ENCODE measurements at regions not wholly inside any gene's neighbourhood (a gene's known extent, or its start where the extent isn't known, plus 50 kb on each side); places are given as distances from the start of the nearest gene placed in this dataset.

- TF ChIP-seq TEAD4 (IDR thresholded peaks at IDR 0.05) = no peak
- no peak for TF ChIP-seq RAD21 (IDR thresholded peaks at IDR 0.05; ENCODE audit: low read depth)
Measured at GRCh38 chr18:55123361-55123760, 164.1 kb upstream of the CCDC68 start.

DNA sequence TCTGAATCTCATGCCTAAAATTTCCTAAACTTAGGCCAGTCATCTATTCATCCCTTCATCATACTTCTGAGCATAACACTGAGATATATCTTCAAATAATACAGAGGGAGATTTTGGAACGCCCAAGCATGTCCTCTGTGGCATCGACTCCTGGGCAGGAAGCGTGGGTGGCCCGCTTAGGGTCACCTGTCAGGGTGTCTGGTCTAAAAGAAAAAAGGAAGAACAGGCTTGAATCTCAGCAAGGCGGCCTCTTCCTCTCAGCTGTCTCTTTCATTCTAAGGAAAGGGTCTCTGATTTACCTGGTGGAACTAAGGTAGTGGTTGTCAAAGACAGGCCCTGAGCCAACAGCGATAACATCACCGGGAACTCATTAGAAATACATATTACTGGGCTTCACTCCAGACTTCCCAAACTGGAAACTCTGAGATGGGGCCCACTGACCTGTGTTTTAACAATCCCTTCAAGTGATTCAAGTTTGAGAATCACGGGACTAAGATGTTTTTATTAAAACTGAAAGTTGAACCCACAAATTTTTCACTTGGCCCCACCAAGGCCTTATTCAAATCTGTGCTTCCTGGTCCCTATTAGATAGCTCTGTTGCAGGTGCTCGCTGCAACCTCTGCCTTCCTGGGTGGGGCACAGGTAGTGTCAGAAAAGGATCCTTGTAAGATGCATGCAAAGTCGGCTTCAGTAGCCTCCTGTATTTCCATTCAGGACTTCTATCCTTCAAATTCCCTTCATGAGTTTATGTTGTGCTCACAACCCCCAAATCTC lies 162.3 kb upstream of the CCDC68 start:
- TF ChIP-seq EP300 (IDR thresholded peaks at IDR 0.05; ENCODE audit: borderline replicate concordance) (no peak), TCF12 (IDR thresholded peaks at IDR 0.05; ENCODE audit: low read depth) (no peak), YY1 (IDR thresholded peaks at IDR 0.05; ENCODE audit: low read depth) (no peak), NFIC (IDR thresholded peaks at IDR 0.05) (no peak), ZBTB7A (IDR thresholded peaks at IDR 0.05; ENCODE audit: low read depth) (no peak), TAF1 (IDR thresholded peaks at IDR 0.05; ENCODE audit: low read depth) (no peak), RAD21 (IDR thresholded peaks at IDR 0.05; ENCODE audit: low read depth) (no peak), CREB1 (IDR thresholded peaks at IDR 0.05; ENCODE audit: low read depth) (no peak), TEAD4 (IDR thresholded peaks at IDR 0.05) (no peak), REST (IDR thresholded peaks at IDR 0.05; ENCODE audit: low read depth) (no peak), FOXM1 (IDR thresholded peaks at IDR 0.05; ENCODE audit: borderline replicate concordance, low read depth) (no peak), CEBPB (IDR thresholded peaks at IDR 0.05) (no peak), EGR1 (IDR thresholded peaks at IDR 0.05) (no peak)
- TF ChIP-seq, protein P1, sequence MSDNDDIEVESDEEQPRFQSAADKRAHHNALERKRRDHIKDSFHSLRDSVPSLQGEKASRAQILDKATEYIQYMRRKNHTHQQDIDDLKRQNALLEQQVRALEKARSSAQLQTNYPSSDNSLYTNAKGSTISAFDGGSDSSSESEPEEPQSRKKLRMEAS (IDR thresholded peaks at IDR 0.05) = no peak
- TF ChIP-seq, protein P2, sequence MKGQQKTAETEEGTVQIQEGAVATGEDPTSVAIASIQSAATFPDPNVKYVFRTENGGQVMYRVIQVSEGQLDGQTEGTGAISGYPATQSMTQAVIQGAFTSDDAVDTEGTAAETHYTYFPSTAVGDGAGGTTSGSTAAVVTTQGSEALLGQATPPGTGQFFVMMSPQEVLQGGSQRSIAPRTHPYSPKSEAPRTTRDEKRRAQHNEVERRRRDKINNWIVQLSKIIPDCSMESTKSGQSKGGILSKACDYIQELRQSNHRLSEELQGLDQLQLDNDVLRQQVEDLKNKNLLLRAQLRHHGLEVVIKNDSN (IDR thresholded peaks at IDR 0.05) = no peak

GRCh38 chr18:55120896-55121295 lies 161.6 kb upstream of the CCDC68 start:
- no peak for TF ChIP-seq EP300 (IDR thresholded peaks at IDR 0.05; ENCODE audit: borderline replicate concordance)
- no peak for TF ChIP-seq CEBPB (IDR thresholded peaks at IDR 0.05)
- TF ChIP-seq YY1 (IDR thresholded peaks at IDR 0.05; ENCODE audit: low read depth) = no peak
- TF ChIP-seq CREB1 (IDR thresholded peaks at IDR 0.05; ENCODE audit: low read depth) = no peak
- no peak for TF ChIP-seq REST (IDR thresholded peaks at IDR 0.05; ENCODE audit: low read depth)
- TF ChIP-seq FOXM1 (IDR thresholded peaks at IDR 0.05; ENCODE audit: borderline replicate concordance, low read depth) = no peak
- TF ChIP-seq NFIC (IDR thresholded peaks at IDR 0.05) = no peak
- TF ChIP-seq EGR1 (IDR thresholded peaks at IDR 0.05) = no peak
- no peak for TF ChIP-seq TEAD4 (IDR thresholded peaks at IDR 0.05)
- TF ChIP-seq RAD21 (IDR thresholded peaks at IDR 0.05; ENCODE audit: low read depth) = no peak
- TF ChIP-seq, protein P1 (IDR thresholded peaks at IDR 0.05) = no peak
- TF ChIP-seq TCF12 (IDR thresholded peaks at IDR 0.05; ENCODE audit: low read depth) = no peak
- TF ChIP-seq TAF1 (IDR thresholded peaks at IDR 0.05; ENCODE audit: low read depth) = no peak
- TF ChIP-seq, protein P2 (IDR thresholded peaks at IDR 0.05) = no peak
- no peak for TF ChIP-seq ZBTB7A (IDR thresholded peaks at IDR 0.05; ENCODE audit: low read depth)

- no peak for TF ChIP-seq YY1 (IDR thresholded peaks at IDR 0.05; ENCODE audit: low read depth)
- no peak for TF ChIP-seq REST (IDR thresholded peaks at IDR 0.05; ENCODE audit: low read depth)
Measured at GRCh38 chr18:55119434-55119833, 160.2 kb upstream of the CCDC68 start.

DNA sequence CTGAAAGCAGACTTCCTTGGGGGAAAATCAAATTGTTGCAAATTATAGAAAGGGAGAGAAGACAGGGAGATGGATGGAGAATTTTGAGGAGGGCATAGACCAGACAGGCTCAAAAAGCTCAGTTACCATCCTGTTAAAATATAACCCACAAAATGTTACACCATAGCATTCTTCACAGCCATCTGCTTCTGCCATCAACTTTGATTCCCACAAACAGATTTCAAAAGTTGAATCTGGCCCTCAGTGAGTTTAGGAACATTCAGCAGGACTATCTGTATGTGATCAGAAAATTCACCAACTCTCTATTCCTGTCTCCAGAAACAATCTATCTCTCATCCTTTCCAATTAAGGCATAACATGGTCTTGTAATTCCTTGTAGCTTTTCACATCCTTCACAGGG lies 159.8 kb upstream of the CCDC68 start:
- TF ChIP-seq YY1 (IDR thresholded peaks at IDR 0.05; ENCODE audit: low read depth) (no peak), TCF12 (IDR thresholded peaks at IDR 0.05; ENCODE audit: low read depth) (no peak), RAD21 (IDR thresholded peaks at IDR 0.05; ENCODE audit: low read depth) (no peak), EGR1 (IDR thresholded peaks at IDR 0.05) (no peak), CREB1 (IDR thresholded peaks at IDR 0.05; ENCODE audit: low read depth) (no peak), REST (IDR thresholded peaks at IDR 0.05; ENCODE audit: low read depth) (no peak), TAF1 (IDR thresholded peaks at IDR 0.05; ENCODE audit: low read depth) (no peak), ZBTB7A (IDR thresholded peaks at IDR 0.05; ENCODE audit: low read depth) (no peak), FOXM1 (IDR thresholded peaks at IDR 0.05; ENCODE audit: borderline replicate concordance, low read depth) (no peak), CEBPB (IDR thresholded peaks at IDR 0.05) (no peak)
- TF ChIP-seq, protein P1 (IDR thresholded peaks at IDR 0.05) = no peak
- TF ChIP-seq, protein P2 (IDR thresholded peaks at IDR 0.05) = no peak
